HepG2 (cell line): ENCODE measurements at regions not wholly inside any gene's neighbourhood (a gene's known extent, or its start where the extent isn't known, plus 50 kb on each side); places are given as distances from the start of the nearest gene placed in this dataset.

Source experiments
- ATAC-seq: fragments of 200-7000 bp; cut with Tn5 transposase; 3 replicates; pipeline ENCODE4 v1.9.1; 2020; ENCODE audit warnings: mild to moderate bottlenecking, moderate library complexity
- BruUV-seq: library from RNA; stranded (reverse); fragments of 400-500 nt; replicated peaks from 2 replicates; lab custom pipeline; 2021; lab: Mats Ljungman, UMichigan
- CTCF ChIA-PET: fragments of 300-600 bp; formaldehyde crosslinking; extraction: SDS; loops from one replicate; lab custom pipeline; 2021; ENCODE audit warnings: low total read pairs, inconsistent platforms, low intra/inter-chr PET ratio; lab: Yijun Ruan, JAX
- POLR2A ChIA-PET: fragments of 350-600 bp; sonication (Branson Sonifier 250); formaldehyde crosslinking; loops from one replicate; lab custom pipeline; 2020; ENCODE audit warnings: antibody characterized with exemption, inconsistent platforms; lab: Yijun Ruan, JAX
- DNase-seq: peaks from one replicate; pipeline ENCODE4 v3.0.0-alpha.2; 2015; ENCODE audit warnings: low spot score
- FAIRE-seq: peaks from 3 replicates; lab custom pipeline; 2011; peaks lifted over from hg19 to GRCh38; lab: Jason Lieb, UNC
- H2AFZ ChIP-seq: one replicate; pipeline ENCODE4 v1.6.1; 2011; ENCODE audit warnings: low read length, inconsistent platforms
- H3K27ac ChIP-seq: fragments of 300-600 bp; 3 replicates; pipeline ENCODE4 v1.8.0; 2011; ENCODE audit warnings: mixed run types, mild to moderate bottlenecking, mixed read lengths, low read length, inconsistent platforms; ENCODE audit not compliant: insufficient read depth; ENCODE audit errors: extremely low read length
- H3K27me3 ChIP-seq, 2 experiments: fragments of 200-600 bp in 1 of 2; 2 replicates in 1 of 2; 3 replicates in 1 of 2; pipeline versions ENCODE4 v1.6.0 to v1.8.0; 2011; ENCODE audit warnings: low read length in 2 of 2, mild to moderate bottlenecking in 2 of 2, moderate library complexity in 2 of 2, inconsistent platforms in 1 of 2; ENCODE audit not compliant: insufficient read depth in 2 of 2, control insufficient read depth in 1 of 2
- H3K36me3 ChIP-seq, 2 experiments: fragments of 200-600 bp in 1 of 2; replicated peaks in 1 of 2; 2 replicates in 1 of 2; 3 replicates in 1 of 2; pipeline versions ENCODE4 v1.5.1 to v1.8.0; 2011; ENCODE audit warnings: low read length in 2 of 2, inconsistent platforms in 1 of 2; ENCODE audit not compliant: insufficient read depth in 2 of 2, control insufficient read depth in 1 of 2
- H3K4me1 ChIP-seq: 2 replicates; pipeline ENCODE4 v1.5.1; 2012; ENCODE audit warnings: low read length, inconsistent platforms; ENCODE audit not compliant: insufficient read depth
- H3K4me2 ChIP-seq: 2 replicates; pipeline ENCODE4 v1.6.0; 2011; ENCODE audit warnings: low read depth, low read length, inconsistent platforms
- H3K4me3 ChIP-seq, 3 experiments: fragments of 200-600 bp in 1 of 3; sonication (generic), shearing (Covaris generic) in 1 of 3; replicated peaks in 1 of 3; 2 replicates each; pipeline ENCODE4 v1.5.1; 2011 to 2016; ENCODE audit warnings: low read length in 3 of 3, inconsistent platforms in 2 of 3, low read depth in 2 of 3, mild to moderate bottlenecking in 2 of 3, control low read depth in 1 of 3, mixed read lengths in 1 of 3; ENCODE audit not compliant: insufficient read depth in 1 of 3
- H3K79me2 ChIP-seq: one replicate; pipeline ENCODE4 v1.6.1; 2011; ENCODE audit warnings: low read length, inconsistent platforms; ENCODE audit not compliant: insufficient read depth
- H3K9ac ChIP-seq: 2 replicates; pipeline ENCODE4 v1.6.0; 2011; ENCODE audit warnings: mild to moderate bottlenecking, low read depth, low read length, inconsistent platforms; ENCODE audit not compliant: insufficient read depth
- H3K9me3 ChIP-seq: 2 replicates; pipeline ENCODE4 v1.5.1; 2012; ENCODE audit warnings: mild to moderate bottlenecking, low read length
- H4K20me1 ChIP-seq: 2 replicates; pipeline ENCODE4 v1.6.0; 2011; ENCODE audit warnings: inconsistent platforms, mild to moderate bottlenecking, low read length, moderate library complexity; ENCODE audit not compliant: insufficient read depth
- ZNF83 ChIP-seq: sonication (generic); formaldehyde crosslinking; IDR thresholded peaks from 2 replicates; pipeline ENCODE4 v1.4.0; 2020; ENCODE audit warnings: missing genetic modification reagents, mild to moderate bottlenecking, borderline replicate concordance
- WGBS: methylation state at CpG from one replicate; pipeline ENCODE4 v1.1.6; 2017; ENCODE audit warnings: low lambda C conversion rate; 5-methylcytosine and 5-hydroxymethylcytosine counted together
- in situ Hi-C: cut with HindIII; loops from 2 replicates; pipeline ENCODE4 v1.10.0; 2017; ENCODE audit warnings: low pct_unique_long_range_greater_than_20kb; ENCODE audit not compliant: extremely low pct_ligation_motif_present
- intact Hi-C: fragments of 100-400 bp; cut with micrococcal nuclease; formaldehyde crosslinking; loops from one replicate; pipeline ENCODE4 v1.10.0; 2022; ENCODE audit not compliant: unreplicated experiment
- TF ChIP-seq, protein P1 (sequence below): sonication (generic); formaldehyde crosslinking; IDR thresholded peaks from 2 replicates; pipeline ENCODE4 v1.4.0; 2020; ENCODE audit warnings: missing genetic modification reagents, borderline replicate concordance
- TF ChIP-seq, protein P2 (sequence below): fragments of 450-650 bp; IDR thresholded peaks from 2 replicates; pipeline ENCODE4 v1.6.1; 2017; ENCODE audit warnings: mild to moderate bottlenecking
- TF ChIP-seq, protein P3 (sequence below), 2 experiments: fragments of 450-650 bp in 1 of 2; sonication (generic) in 1 of 2; formaldehyde crosslinking in 1 of 2; IDR thresholded peaks; 2 replicates each; pipeline versions ENCODE4 v1.6.1 to v1.8.0; 2016 to 2022; ENCODE audit warnings: antibody characterized with exemption in 1 of 2, mild to moderate bottlenecking in 1 of 2, missing genetic modification reagents in 1 of 2

DNA sequence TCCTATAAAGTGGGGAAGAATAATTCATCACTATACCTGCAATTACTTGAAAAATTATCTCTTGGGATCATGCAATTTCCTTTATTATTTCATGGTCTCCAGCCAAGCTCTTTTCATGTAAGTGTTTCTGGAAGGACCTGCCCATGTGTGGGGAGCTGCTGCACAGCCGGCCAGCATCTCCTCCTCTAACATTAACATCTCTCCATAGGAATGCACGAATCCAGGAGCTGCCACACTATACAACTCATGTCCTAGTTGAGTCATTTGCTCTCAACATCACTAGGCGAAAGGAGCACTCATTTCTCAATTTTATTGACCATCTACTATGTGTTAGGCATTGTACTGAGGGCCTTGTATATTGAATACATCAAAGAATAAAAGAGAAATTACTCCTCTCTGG, 144.3 kb upstream of the ERBB4 start:
- ChIA-PET POLR2A (no interaction called here), CTCF (no interaction called here)
- Histone ChIP-seq H3K4me2 (no peak overlapping the region), H3K9ac (no peak overlapping the region), H3K4me3 (no peak overlapping the region), H3K36me3 (no peaks in the 10 kb centered on the region), H3K79me2 (no peaks in the 10 kb centered on the region), H4K20me1 (no peaks in the 10 kb centered on the region), H3K9me3 (no peaks in the 10 kb centered on the region), H3K4me1 (no peaks in the 10 kb centered on the region), H3K27ac (no peak overlapping the region), H3K27me3 (no peaks in the 10 kb centered on the region), H2AFZ (no peak overlapping the region)
- intact Hi-C loops (no loop called here), in situ Hi-C loops (loop anchor here (5.0 to 10.0 kb wide), 2 partner anchors 212 to 469 kb away; partner anchors contain the start of gene IKZF2)
- 8% methylated on average over 3 of the region's 3 CpGs for WGBS
- TF ChIP-seq, protein P1, sequence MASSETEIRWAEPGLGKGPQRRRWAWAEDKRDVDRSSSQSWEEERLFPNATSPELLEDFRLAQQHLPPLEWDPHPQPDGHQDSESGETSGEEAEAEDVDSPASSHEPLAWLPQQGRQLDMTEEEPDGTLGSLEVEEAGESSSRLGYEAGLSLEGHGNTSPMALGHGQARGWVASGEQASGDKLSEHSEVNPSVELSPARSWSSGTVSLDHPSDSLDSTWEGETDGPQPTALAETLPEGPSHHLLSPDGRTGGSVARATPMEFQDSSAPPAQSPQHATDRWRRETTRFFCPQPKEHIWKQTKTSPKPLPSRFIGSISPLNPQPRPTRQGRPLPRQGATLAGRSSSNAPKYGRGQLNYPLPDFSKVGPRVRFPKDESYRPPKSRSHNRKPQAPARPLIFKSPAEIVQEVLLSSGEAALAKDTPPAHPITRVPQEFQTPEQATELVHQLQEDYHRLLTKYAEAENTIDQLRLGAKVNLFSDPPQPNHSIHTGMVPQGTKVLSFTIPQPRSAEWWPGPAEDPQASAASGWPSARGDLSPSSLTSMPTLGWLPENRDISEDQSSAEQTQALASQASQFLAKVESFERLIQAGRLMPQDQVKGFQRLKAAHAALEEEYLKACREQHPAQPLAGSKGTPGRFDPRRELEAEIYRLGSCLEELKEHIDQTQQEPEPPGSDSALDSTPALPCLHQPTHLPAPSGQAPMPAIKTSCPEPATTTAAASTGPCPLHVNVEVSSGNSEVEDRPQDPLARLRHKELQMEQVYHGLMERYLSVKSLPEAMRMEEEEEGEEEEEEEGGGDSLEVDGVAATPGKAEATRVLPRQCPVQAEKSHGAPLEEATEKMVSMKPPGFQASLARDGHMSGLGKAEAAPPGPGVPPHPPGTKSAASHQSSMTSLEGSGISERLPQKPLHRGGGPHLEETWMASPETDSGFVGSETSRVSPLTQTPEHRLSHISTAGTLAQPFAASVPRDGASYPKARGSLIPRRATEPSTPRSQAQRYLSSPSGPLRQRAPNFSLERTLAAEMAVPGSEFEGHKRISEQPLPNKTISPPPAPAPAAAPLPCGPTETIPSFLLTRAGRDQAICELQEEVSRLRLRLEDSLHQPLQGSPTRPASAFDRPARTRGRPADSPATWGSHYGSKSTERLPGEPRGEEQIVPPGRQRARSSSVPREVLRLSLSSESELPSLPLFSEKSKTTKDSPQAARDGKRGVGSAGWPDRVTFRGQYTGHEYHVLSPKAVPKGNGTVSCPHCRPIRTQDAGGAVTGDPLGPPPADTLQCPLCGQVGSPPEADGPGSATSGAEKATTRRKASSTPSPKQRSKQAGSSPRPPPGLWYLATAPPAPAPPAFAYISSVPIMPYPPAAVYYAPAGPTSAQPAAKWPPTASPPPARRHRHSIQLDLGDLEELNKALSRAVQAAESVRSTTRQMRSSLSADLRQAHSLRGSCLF, result no peak
- TF ChIP-seq, protein P2, sequence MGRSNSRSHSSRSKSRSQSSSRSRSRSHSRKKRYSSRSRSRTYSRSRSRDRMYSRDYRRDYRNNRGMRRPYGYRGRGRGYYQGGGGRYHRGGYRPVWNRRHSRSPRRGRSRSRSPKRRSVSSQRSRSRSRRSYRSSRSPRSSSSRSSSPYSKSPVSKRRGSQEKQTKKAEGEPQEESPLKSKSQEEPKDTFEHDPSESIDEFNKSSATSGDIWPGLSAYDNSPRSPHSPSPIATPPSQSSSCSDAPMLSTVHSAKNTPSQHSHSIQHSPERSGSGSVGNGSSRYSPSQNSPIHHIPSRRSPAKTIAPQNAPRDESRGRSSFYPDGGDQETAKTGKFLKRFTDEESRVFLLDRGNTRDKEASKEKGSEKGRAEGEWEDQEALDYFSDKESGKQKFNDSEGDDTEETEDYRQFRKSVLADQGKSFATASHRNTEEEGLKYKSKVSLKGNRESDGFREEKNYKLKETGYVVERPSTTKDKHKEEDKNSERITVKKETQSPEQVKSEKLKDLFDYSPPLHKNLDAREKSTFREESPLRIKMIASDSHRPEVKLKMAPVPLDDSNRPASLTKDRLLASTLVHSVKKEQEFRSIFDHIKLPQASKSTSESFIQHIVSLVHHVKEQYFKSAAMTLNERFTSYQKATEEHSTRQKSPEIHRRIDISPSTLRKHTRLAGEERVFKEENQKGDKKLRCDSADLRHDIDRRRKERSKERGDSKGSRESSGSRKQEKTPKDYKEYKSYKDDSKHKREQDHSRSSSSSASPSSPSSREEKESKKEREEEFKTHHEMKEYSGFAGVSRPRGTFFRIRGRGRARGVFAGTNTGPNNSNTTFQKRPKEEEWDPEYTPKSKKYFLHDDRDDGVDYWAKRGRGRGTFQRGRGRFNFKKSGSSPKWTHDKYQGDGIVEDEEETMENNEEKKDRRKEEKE, result no peak
- TF ChIP-seq, protein P3, sequence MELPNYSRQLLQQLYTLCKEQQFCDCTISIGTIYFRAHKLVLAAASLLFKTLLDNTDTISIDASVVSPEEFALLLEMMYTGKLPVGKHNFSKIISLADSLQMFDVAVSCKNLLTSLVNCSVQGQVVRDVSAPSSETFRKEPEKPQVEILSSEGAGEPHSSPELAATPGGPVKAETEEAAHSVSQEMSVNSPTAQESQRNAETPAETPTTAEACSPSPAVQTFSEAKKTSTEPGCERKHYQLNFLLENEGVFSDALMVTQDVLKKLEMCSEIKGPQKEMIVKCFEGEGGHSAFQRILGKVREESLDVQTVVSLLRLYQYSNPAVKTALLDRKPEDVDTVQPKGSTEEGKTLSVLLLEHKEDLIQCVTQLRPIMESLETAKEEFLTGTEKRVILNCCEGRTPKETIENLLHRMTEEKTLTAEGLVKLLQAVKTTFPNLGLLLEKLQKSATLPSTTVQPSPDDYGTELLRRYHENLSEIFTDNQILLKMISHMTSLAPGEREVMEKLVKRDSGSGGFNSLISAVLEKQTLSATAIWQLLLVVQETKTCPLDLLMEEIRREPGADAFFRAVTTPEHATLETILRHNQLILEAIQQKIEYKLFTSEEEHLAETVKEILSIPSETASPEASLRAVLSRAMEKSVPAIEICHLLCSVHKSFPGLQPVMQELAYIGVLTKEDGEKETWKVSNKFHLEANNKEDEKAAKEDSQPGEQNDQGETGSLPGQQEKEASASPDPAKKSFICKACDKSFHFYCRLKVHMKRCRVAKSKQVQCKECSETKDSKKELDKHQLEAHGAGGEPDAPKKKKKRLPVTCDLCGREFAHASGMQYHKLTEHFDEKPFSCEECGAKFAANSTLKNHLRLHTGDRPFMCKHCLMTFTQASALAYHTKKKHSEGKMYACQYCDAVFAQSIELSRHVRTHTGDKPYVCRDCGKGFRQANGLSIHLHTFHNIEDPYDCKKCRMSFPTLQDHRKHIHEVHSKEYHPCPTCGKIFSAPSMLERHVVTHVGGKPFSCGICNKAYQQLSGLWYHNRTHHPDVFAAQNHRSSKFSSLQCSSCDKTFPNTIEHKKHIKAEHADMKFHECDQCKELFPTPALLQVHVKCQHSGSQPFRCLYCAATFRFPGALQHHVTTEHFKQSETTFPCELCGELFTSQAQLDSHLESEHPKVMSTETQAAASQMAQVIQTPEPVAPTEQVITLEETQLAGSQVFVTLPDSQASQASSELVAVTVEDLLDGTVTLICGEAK (IDR thresholded peaks at IDR 0.05), result no peak
- TF ChIP-seq, protein P3 (CRISPR knock-in tag; IDR thresholded peaks at IDR 0.05), result no peak
- TF ChIP-seq ZNF83 (CRISPR knock-in tag), result no peak
- DNase-seq (no peak), FAIRE-seq (no peak), ATAC-seq (no peak)
- no TSS peak for BruUV-seq
